GM10248 (cell line): ENCODE measurements at regions not wholly inside any gene's neighbourhood (a gene's known extent, or its start where the extent isn't known, plus 50 kb on each side); places are given as distances from the start of the nearest gene placed in this dataset.

Source experiments
- CTCF ChIA-PET: fragments of 300-600 bp; sonication (Branson Sonifier 250); formaldehyde crosslinking; extraction: SDS; loops from one replicate; lab custom pipeline; 2021; ENCODE audit warnings: antibody characterized with exemption; lab: Yijun Ruan, JAX
- POLR2A ChIA-PET: fragments of 350-650 bp; sonication (Branson Sonifier 250); formaldehyde crosslinking; extraction: SDS; loops from one replicate; lab custom pipeline; 2020; ENCODE audit warnings: antibody characterized with exemption; lab: Yijun Ruan, JAX
- DNase-seq: peaks from one replicate; pipeline ENCODE4 v3.0.0; 2012; ENCODE audit errors: extremely low spot score
- CTCF ChIP-seq: IDR thresholded peaks from 2 replicates; pipeline ENCODE4 v1.5.1; 2012; ENCODE audit warnings: mild to moderate bottlenecking, low read depth; ENCODE audit errors: extremely low read depth, missing control alignments, control extremely low read depth

GRCh38 chr16:9393591-9393990 is 302.1 kb downstream of the HAPSTR1 start:
- CTCF ChIA-PET: no interaction called here
- POLR2A ChIA-PET: no interaction called here
- no peak for DNase-seq
- TF ChIP-seq CTCF: no peak

GRCh38 chr16:9395958-9396359 is 304.5 kb downstream of the HAPSTR1 start:
- no peak for TF ChIP-seq CTCF
- DNase-seq: no peak
- POLR2A ChIA-PET: no interaction called here
- CTCF ChIA-PET: no interaction called here

- no peak for DNase-seq
- CTCF ChIA-PET: no interaction called here
- POLR2A ChIA-PET: no interaction called here
- no peak for TF ChIP-seq CTCF
Measured at GRCh38 chr16:9399573-9399972, 308.1 kb downstream of the HAPSTR1 start.

GRCh38 chr16:9401173-9401572 is 309.7 kb downstream of the HAPSTR1 start:
- no peak for DNase-seq
- no peak for TF ChIP-seq CTCF
- POLR2A ChIA-PET: no interaction called here
- CTCF ChIA-PET: no interaction called here

- ChIA-PET CTCF (no interaction called here), POLR2A (no interaction called here)
- no peak for TF ChIP-seq CTCF
- no peak for DNase-seq
Measured at GRCh38 chr16:9402293-9402860, 310.9 kb downstream of the HAPSTR1 start.

- ChIA-PET CTCF (no interaction called here), POLR2A (no interaction called here)
- TF ChIP-seq CTCF: no peak
- DNase-seq: no peak
Measured at GRCh38 chr16:9404811-9405210, 313.4 kb downstream of the HAPSTR1 start.
